Common myeloid progenitor, CD34-positive (primary cell): ENCODE measurements at regions not wholly inside any gene's neighbourhood (a gene's known extent, or its start where the extent isn't known, plus 50 kb on each side); places are given as distances from the start of the nearest gene placed in this dataset.
"Not testable (repeated sequence)": the region's sequence is repeated elsewhere in the genome, so short reads cannot be mapped to it uniquely, and the experiment has no call there.

Experiments
- CTCF ChIA-PET: fragments of 350-600 bp; sonication (Branson Sonifier 250); formaldehyde crosslinking; loops from one replicate; lab custom pipeline; 2021; ENCODE audit warnings: antibody characterized with exemption; lab: Charles Lee
- POLR2A ChIA-PET: fragments of 350-600 bp; sonication (Branson Sonifier 250); formaldehyde crosslinking; loops from one replicate; lab custom pipeline; 2021; ENCODE audit warnings: antibody characterized with exemption; lab: Charles Lee
- DNase-seq, 3 donors: peaks; one replicate each; pipeline versions ENCODE4 v3.0.0 to v3.0.0-alpha.2; 2013
- H3K27ac ChIP-seq, 2 experiments: 1 replicate in 1 of 2; 2 replicates in 1 of 2; pipeline ENCODE4 v1.7.0; 2013; ENCODE audit warnings: inconsistent platforms in 2 of 2, low read length in 2 of 2, mild to moderate bottlenecking in 2 of 2, low read depth in 1 of 2, moderate library complexity in 1 of 2; ENCODE audit not compliant: severe bottlenecking in 2 of 2, insufficient read depth in 1 of 2, poor library complexity in 1 of 2
- H3K27me3 ChIP-seq, 5 experiments: replicated peaks in 2 of 5; 1 replicate in 3 of 5; 2 replicates in 2 of 5; pipeline versions ENCODE4 v1.6.1 to v1.7.0; 2013; ENCODE audit warnings: low read length in 4 of 5, mild to moderate bottlenecking in 2 of 5, moderate library complexity in 2 of 5, inconsistent platforms in 1 of 5; ENCODE audit not compliant: insufficient read depth in 5 of 5, control insufficient read depth in 4 of 5
- H3K36me3 ChIP-seq, 4 experiments: 1 replicate in 2 of 4; 2 replicates in 2 of 4; pipeline versions ENCODE4 v1.6.1 to v1.7.0; 2013; ENCODE audit warnings: low read length in 3 of 4, control low read depth in 1 of 4, mild to moderate bottlenecking in 1 of 4; ENCODE audit not compliant: control insufficient read depth in 4 of 4, insufficient read depth in 4 of 4
- H3K4me1 ChIP-seq, 4 experiments: 1 replicate in 3 of 4; 2 replicates in 1 of 4; pipeline versions ENCODE4 v1.6.1 to v1.7.1; 2013; ENCODE audit warnings: low read length in 3 of 4, mild to moderate bottlenecking in 3 of 4, control low read depth in 1 of 4, inconsistent platforms in 1 of 4, moderate library complexity in 1 of 4; ENCODE audit not compliant: control insufficient read depth in 4 of 4, insufficient read depth in 4 of 4; ENCODE audit errors: control extremely low read depth in 1 of 4
- H3K4me3 ChIP-seq, 7 experiments: 1 replicate in 4 of 7; 2 replicates in 3 of 7; pipeline versions ENCODE4 v1.5.1 to v1.7.0; 2013; ENCODE audit warnings: mild to moderate bottlenecking in 7 of 7, low read length in 6 of 7, moderate library complexity in 6 of 7, inconsistent platforms in 2 of 7, low read depth in 2 of 7, control low read depth in 1 of 7; ENCODE audit not compliant: insufficient read depth in 4 of 7, control insufficient read depth in 1 of 7; ENCODE audit errors: extremely low read depth in 1 of 7
- H3K9me3 ChIP-seq, 5 experiments: 1 replicate in 4 of 5; 2 replicates in 1 of 5; pipeline versions ENCODE4 v1.6.1 to v1.7.1; 2013; ENCODE audit warnings: low read length in 4 of 5, mild to moderate bottlenecking in 2 of 5, inconsistent platforms in 1 of 5, low read depth in 1 of 5, moderate library complexity in 1 of 5; ENCODE audit not compliant: control insufficient read depth in 4 of 5, insufficient read depth in 2 of 5; ENCODE audit errors: control extremely low read depth in 1 of 5
- WGBS: methylation state at CpG from one replicate; pipeline ENCODE4 v1.1.5; 2013; ENCODE audit not compliant: insufficient coverage; 5-methylcytosine and 5-hydroxymethylcytosine counted together

DNA sequence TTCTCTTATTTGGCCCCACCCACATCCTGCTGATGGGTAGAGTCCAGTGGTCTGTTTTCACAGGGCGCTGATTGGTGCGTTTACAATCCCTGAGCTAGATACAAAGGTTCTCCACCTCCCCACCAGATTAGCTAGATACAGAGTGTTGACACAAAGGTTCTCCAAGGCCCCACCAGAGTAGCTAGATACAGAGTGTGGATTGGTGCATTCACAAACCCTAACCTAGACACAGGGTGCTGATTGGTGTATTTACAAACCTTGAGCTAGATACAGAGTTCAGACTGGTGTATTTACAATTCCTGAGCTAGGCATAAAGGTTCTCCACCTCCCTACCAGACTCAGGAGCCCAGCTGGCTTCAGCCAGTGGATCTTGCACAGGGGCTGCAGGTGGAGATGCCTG lies 326.4 kb upstream of the USP9Y start:
- DNase-seq, CTCF ChIA-PET, POLR2A ChIA-PET, H3K27ac ChIP-seq, H3K27me3 ChIP-seq, H3K9me3 ChIP-seq, H3K4me3 ChIP-seq, H3K4me1 ChIP-seq, H3K36me3 ChIP-seq: not testable (repeated sequence)
- WGBS = no CpG with 5 or more reads among the region's 2 CpGs

DNA sequence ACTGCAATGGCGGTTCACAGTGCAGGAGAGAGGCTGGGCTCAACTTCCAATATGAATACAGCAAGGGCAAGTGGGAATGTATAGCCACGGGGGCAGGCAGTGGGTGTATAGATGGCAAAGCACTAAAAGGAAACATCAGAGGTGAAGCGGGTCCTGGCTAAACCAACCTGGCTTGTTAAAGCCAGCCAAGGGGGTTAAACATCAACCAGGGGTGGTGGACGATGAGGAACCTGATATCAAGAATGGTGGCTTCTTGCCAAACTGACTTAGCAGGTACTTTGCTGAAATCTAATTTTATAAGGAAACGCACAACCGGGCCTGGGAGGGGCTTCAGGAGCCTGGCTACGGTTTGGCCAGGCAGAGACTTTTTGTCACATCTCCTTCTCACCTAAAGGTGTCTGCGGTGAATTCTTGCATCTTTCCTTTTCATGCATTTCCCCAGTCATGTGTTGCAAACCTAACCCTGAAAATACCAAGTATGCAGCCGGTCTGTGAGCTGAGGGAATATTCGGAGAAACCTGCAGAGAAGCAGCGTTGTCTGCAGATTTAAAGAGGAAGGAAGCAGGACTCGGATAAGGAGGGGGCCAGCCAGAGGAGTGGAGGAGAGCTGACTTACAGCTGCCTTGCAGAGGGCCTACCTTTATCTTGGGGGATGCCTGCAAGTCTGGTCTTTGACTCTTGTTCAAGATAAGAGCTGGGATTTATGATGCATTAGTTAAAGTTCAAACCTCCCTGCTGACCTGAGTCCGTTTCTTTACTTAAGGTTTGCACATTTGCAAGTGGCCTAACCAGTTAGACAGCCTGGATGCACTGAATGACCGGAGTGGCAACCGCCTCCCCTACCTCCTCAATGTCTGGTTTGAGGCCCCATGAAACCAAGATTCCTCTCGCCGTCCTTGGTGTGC lies 309.1 kb upstream of the USP9Y start:
- H3K27ac ChIP-seq, POLR2A ChIA-PET, H3K27me3 ChIP-seq, H3K9me3 ChIP-seq, H3K36me3 ChIP-seq, CTCF ChIA-PET: not testable (repeated sequence)
- peaks cover 0 to 11% (median 0%) of the 10 kb centered on the region in 4 experiments for H3K4me1 ChIP-seq
- peak overlapping the region in 1 of 7 experiments; percentile 33 for H3K4me3 ChIP-seq
- peak; percentile 5 to 8 (median 6) for DNase-seq
- WGBS = no CpG with 5 or more reads among the region's 17 CpGs

- H3K4me3 ChIP-seq = no peak overlapping the region
- no peaks in the 10 kb centered on the region for H3K36me3 ChIP-seq
- no peaks in the 10 kb centered on the region for H3K9me3 ChIP-seq
- no peak overlapping the region for H3K27ac ChIP-seq
- H3K4me1 ChIP-seq = peaks cover 0 to 11% (median 0%) of the 10 kb centered on the region in 4 experiments
- no peak for DNase-seq
- CTCF ChIA-PET = no interaction called here
- WGBS = no CpG with 5 or more reads among the region's 8 CpGs
- POLR2A ChIA-PET = no interaction called here
- H3K27me3 ChIP-seq = no peaks in the 10 kb centered on the region
Measured at GRCh38 chrY:12393190-12393589, 307.8 kb upstream of the USP9Y start.

DNA sequence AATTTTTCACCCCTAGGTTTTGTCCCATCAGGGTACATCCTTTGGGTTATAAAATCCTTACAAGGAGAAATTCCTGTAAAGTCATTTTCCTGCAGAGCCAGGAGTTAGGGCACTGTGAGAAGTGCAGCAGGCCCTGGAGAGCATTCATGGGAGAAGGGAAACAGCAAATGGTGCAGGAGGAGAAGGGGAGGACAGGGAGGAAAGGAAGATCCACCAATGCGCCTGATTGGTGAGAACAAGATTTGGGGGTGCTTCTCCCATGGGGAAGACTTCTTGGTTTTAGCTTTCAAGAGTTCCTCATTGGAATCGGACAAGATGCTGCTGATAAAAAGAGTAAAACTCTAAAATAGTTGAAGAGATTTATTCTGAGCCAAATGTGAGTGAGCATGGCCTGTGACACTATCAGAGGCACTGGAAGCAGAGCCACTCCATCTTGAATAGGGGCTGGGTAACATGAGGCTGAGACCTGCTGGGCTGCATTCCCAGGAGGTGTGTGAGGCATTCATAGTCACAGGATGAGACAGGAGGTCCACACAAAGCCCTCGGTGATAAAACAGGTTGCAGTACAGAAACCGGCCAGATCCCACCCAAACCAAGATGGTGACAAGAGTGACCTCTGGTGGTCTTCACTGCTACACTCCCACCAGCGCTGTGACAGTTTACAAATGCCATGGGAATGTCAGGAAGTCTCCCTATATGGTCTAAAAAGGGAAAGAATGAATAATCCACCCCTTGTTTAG lies 305.5 kb upstream of the USP9Y start:
- peak overlapping the region in 1 of 7 experiments; percentile 42 for H3K4me3 ChIP-seq
- no CpG with 5 or more reads among the region's 5 CpGs for WGBS
- H3K36me3 ChIP-seq, H3K27me3 ChIP-seq, CTCF ChIA-PET, POLR2A ChIA-PET, H3K9me3 ChIP-seq, H3K27ac ChIP-seq: not testable (repeated sequence)
- DNase-seq = peak in 1 of 3 donors; percentile 5
- peaks cover 0 to 11% (median 0%) of the 10 kb centered on the region in 4 experiments for H3K4me1 ChIP-seq

GRCh38 chrY:12403916-12404315 lies 297.1 kb upstream of the USP9Y start:
- CTCF ChIA-PET = no interaction called here
- DNase-seq = peak in 1 of 3 donors; percentile 2
- POLR2A ChIA-PET = no interaction called here
- no peaks in the 10 kb centered on the region for H3K27me3 ChIP-seq
- no peak overlapping the region for H3K4me3 ChIP-seq
- no peaks in the 10 kb centered on the region for H3K9me3 ChIP-seq
- H3K27ac ChIP-seq = no peak overlapping the region
- WGBS = no CpG with 5 or more reads among the region's 3 CpGs
- H3K4me1 ChIP-seq = no peaks in the 10 kb centered on the region
- no peaks in the 10 kb centered on the region for H3K36me3 ChIP-seq

- POLR2A ChIA-PET = no interaction called here
- Histone ChIP-seq H3K4me1 (no peaks in the 10 kb centered on the region), H3K27ac (no peak overlapping the region), H3K9me3 (no peaks in the 10 kb centered on the region), H3K27me3 (no peaks in the 10 kb centered on the region), H3K4me3 (no peak overlapping the region), H3K36me3 (no peaks in the 10 kb centered on the region)
- CTCF ChIA-PET = no interaction called here
- no CpG with 5 or more reads among the region's 3 CpGs for WGBS
- no peak for DNase-seq
Measured at GRCh38 chrY:12408236-12408635, 292.8 kb upstream of the USP9Y start.

DNA sequence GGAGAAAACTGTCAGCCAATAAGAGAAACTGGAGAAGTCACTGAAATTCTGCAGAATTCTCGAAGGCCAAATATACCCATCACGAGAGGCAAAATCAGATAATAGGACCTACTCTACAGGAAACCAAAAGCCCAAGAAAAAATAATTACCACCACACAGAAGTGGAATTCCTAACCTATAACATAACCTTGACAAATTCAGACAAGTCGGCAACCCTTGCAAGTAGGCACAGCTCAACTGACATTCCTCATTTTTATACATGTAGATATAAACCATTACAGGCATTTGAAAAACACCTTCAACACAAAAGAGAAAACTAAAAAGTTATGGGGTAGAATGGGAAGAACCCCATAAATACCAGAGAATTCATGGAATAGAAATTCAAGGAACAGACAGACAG lies 290.3 kb upstream of the USP9Y start:
- ChIA-PET CTCF (no interaction called here), POLR2A (no interaction called here)
- H3K4me1 ChIP-seq = no peaks in the 10 kb centered on the region
- no peaks in the 10 kb centered on the region for H3K27me3 ChIP-seq
- H3K27ac ChIP-seq = no peak overlapping the region
- WGBS = no CpG with 5 or more reads among the region's 3 CpGs
- DNase-seq = no peak
- H3K4me3 ChIP-seq = no peak overlapping the region
- no peaks in the 10 kb centered on the region for H3K9me3 ChIP-seq
- H3K36me3 ChIP-seq = no peaks in the 10 kb centered on the region
